Stomach (tissue), 4 donors: ENCODE measurements at regions not wholly inside any gene's neighbourhood (a gene's known extent, or its start where the extent isn't known, plus 50 kb on each side); places are given as distances from the start of the nearest gene placed in this dataset.

Experiments used
- CTCF ChIP-seq, 7 experiments: fragments of 450-650 bp in 4 of 7; fragments of 200-600 bp in 3 of 7; sonication (generic) in 3 of 7; IDR thresholded peaks; one replicate each; pipeline ENCODE4 v1.5.1; 2016 to 2019; ENCODE audit warnings: antibody characterized with exemption in 7 of 7, control low read depth in 2 of 7, mild to moderate bottlenecking in 1 of 7
- EP300 ChIP-seq: sonication (generic); formaldehyde crosslinking; IDR thresholded peaks from one replicate; pipeline ENCODE4 v1.6.1; 2017; ENCODE audit warnings: antibody characterized with exemption
- POLR2A ChIP-seq, 4 donors: fragments of 450-650 bp; IDR thresholded peaks; one replicate each; pipeline ENCODE4 v1.6.1; 2016; ENCODE audit warnings: antibody characterized with exemption in 4 of 4, control low read depth in 2 of 4, mild to moderate bottlenecking in 1 of 4, moderate library complexity in 1 of 4
- POLR2AphosphoS5 ChIP-seq, 3 donors: sonication (generic); formaldehyde crosslinking; IDR thresholded peaks; one replicate each; pipeline ENCODE4 v1.6.1; 2016; ENCODE audit warnings: antibody characterized with exemption in 3 of 3

- TF ChIP-seq POLR2A (IDR thresholded peaks at IDR 0.05) = no peak
- TF ChIP-seq CTCF (IDR thresholded peaks at IDR 0.05) = no peak
- no peak for TF ChIP-seq POLR2AphosphoS5 (IDR thresholded peaks at IDR 0.05)
- no peak for TF ChIP-seq EP300
Observed at GRCh38 chr18:40099641-40100040, 1855.4 kb upstream of the PIK3C3 start.
